ENCODE measurements at regions not wholly inside any gene's neighbourhood (a gene's known extent, or its start where the extent isn't known, plus 50 kb on each side); places are given as distances from the start of the nearest gene placed in this dataset.

DNA sequence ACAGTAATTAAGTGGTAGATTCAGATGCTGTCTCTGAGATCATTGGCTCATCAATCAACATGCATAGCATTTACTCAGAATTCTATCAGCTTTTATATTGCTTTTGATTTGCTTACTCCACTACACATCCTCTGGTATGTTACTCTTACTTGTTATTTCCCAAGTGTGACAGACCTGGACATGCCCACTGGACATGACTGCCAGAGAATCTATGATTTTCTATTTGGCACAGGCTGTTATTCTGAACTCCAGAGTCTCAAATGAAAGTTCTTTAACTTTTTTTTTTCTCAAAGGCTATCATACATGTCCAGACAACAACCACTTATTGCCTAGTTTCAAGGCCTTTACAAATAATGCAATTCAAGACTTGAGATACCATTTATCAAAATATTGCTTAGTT is 116.1 kb upstream of the ARHGAP24 start:
- TF ChIP-seq CTCF (IDR thresholded peaks at IDR 0.05) = no peak
- TF ChIP-seq POLR2A (IDR thresholded peaks at IDR 0.05) = no peak
